WERI-Rb-1 (cell line): ENCODE measurements at regions not wholly inside any gene's neighbourhood (a gene's known extent, or its start where the extent isn't known, plus 50 kb on each side); places are given as distances from the start of the nearest gene placed in this dataset.

Experiments used
- DNase-seq: peaks from one replicate; pipeline ENCODE4 v3.0.0-alpha.2; 2020
- H3K27ac ChIP-seq: fragments of 250-450 bp; sonication (Bioruptor Pico); 2 replicates; pipeline ENCODE4 v1.5.1; 2020; ENCODE audit warnings: mild to moderate bottlenecking, moderate library complexity
- H3K27me3 ChIP-seq: fragments of 250-450 bp; sonication (Bioruptor Pico); 2 replicates; pipeline ENCODE4 v1.5.1; 2021; ENCODE audit warnings: mild to moderate bottlenecking, low read depth, moderate library complexity; ENCODE audit not compliant: insufficient read depth, severe bottlenecking
- H3K36me3 ChIP-seq: fragments of 250-450 bp; sonication (Bioruptor Pico); 2 replicates; pipeline ENCODE4 v1.5.1; 2020; ENCODE audit warnings: mild to moderate bottlenecking, moderate library complexity
- H3K4me3 ChIP-seq: 2 replicates; pipeline ENCODE4 v1.5.1; 2011; ENCODE audit warnings: low read depth, mild to moderate bottlenecking, control low read depth, low read length
- H3K9me3 ChIP-seq: fragments of 250-450 bp; sonication (Bioruptor Pico); 2 replicates; pipeline ENCODE4 v1.5.1; 2021; ENCODE audit warnings: mild to moderate bottlenecking, moderate library complexity; ENCODE audit not compliant: severe bottlenecking
- TF ChIP-seq, protein P1 (sequence below): IDR thresholded peaks from 2 replicates; pipeline ENCODE4 v1.5.1; 2011; ENCODE audit warnings: low read depth, mild to moderate bottlenecking, control low read depth, inconsistent platforms, low read length

GRCh38 chr4:104682311-104682710, 187.6 kb upstream of the CXXC4 start:
- Histone ChIP-seq H3K27ac (no peak overlapping the region), H3K4me3 (no peak overlapping the region)
- TF ChIP-seq, protein P1, sequence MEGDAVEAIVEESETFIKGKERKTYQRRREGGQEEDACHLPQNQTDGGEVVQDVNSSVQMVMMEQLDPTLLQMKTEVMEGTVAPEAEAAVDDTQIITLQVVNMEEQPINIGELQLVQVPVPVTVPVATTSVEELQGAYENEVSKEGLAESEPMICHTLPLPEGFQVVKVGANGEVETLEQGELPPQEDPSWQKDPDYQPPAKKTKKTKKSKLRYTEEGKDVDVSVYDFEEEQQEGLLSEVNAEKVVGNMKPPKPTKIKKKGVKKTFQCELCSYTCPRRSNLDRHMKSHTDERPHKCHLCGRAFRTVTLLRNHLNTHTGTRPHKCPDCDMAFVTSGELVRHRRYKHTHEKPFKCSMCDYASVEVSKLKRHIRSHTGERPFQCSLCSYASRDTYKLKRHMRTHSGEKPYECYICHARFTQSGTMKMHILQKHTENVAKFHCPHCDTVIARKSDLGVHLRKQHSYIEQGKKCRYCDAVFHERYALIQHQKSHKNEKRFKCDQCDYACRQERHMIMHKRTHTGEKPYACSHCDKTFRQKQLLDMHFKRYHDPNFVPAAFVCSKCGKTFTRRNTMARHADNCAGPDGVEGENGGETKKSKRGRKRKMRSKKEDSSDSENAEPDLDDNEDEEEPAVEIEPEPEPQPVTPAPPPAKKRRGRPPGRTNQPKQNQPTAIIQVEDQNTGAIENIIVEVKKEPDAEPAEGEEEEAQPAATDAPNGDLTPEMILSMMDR = no peak

GRCh38 chr4:104693601-104694201, 199.0 kb upstream of the CXXC4 start:
- Histone ChIP-seq H3K27ac (no peak overlapping the region), H3K4me3 (no peak overlapping the region), H3K9me3 (no peaks in the 10 kb centered on the region), H3K36me3 (no peaks in the 10 kb centered on the region), H3K27me3 (no peaks in the 10 kb centered on the region)
- DNase-seq = no peak
- TF ChIP-seq, protein P1 = peak; percentile 28

More at GRCh38 chr4:104682311-104682710, 187.6 kb upstream of the CXXC4 start:
- DNase-seq = no peak
- Histone ChIP-seq H3K36me3 (no peaks in the 10 kb centered on the region), H3K27me3 (no peaks in the 10 kb centered on the region), H3K9me3 (no peaks in the 10 kb centered on the region)

GRCh38 chr4:104716584-104716983, 221.9 kb upstream of the CXXC4 start:
- Histone ChIP-seq H3K36me3 (no peaks in the 10 kb centered on the region), H3K4me3 (no peak overlapping the region), H3K27me3 (no peaks in the 10 kb centered on the region), H3K9me3 (no peaks in the 10 kb centered on the region), H3K27ac (no peak overlapping the region)
- DNase-seq = no peak
- TF ChIP-seq, protein P1 = no peak

DNA sequence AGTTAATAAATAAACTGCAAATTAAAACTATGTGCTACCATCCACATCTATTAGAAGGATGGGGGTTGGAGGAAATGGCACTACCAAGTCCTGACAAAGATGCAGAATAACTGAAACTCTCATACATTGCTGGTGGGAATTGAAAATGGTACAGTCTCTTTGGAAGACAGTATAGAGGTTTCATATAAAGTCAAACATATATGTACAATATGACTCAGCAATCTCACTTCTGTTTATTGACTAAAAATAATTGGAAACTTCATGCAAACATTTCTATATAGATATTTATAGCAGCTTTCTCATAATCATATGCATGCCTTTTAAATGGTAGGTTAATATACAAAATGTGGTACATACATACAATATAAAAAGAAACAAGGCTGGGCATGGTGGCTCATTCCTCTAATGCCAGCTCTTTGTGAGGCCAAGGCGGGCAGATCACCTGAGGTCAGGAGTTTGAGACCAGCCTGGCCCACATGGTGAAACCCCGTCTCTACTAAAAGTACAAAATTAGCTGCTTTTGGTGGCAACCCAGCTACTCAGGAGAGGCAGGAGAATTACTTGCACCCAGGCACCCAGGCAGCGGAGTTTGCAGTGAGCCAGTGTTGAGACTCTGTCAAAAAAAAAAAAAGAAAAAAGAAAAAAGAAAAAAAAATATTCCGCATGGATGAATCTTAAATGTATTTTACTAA, 225.0 kb upstream of the CXXC4 start:
- Histone ChIP-seq H3K36me3 (no peaks in the 10 kb centered on the region), H3K4me3 (no peak overlapping the region), H3K27ac (no peak overlapping the region), H3K27me3 (no peaks in the 10 kb centered on the region), H3K9me3 (no peaks in the 10 kb centered on the region)
- no peak for DNase-seq
- TF ChIP-seq, protein P1 = no peak

- H3K9me3 ChIP-seq = no peaks in the 10 kb centered on the region
- no peak overlapping the region for H3K4me3 ChIP-seq
- no peaks in the 10 kb centered on the region for H3K27me3 ChIP-seq
- DNase-seq = no peak
- no peak overlapping the region for H3K27ac ChIP-seq
- TF ChIP-seq, protein P1 = no peak
- H3K36me3 ChIP-seq = no peaks in the 10 kb centered on the region
Measured at GRCh38 chr4:104722467-104722866, 227.8 kb upstream of the CXXC4 start.

- H3K9me3 ChIP-seq = no peaks in the 10 kb centered on the region
- TF ChIP-seq, protein P1 = no peak
Measured at GRCh38 chr4:104726002-104726401, 231.3 kb upstream of the CXXC4 start.

More at GRCh38 chr4:104726002-104726401, 231.3 kb upstream of the CXXC4 start:
- H3K27me3 ChIP-seq = no peaks in the 10 kb centered on the region
- H3K36me3 ChIP-seq = no peaks in the 10 kb centered on the region
- no peak overlapping the region for H3K4me3 ChIP-seq
- DNase-seq = no peak
- H3K27ac ChIP-seq = no peak overlapping the region
